Liver (tissue), 3 donors: ENCODE measurements at regions not wholly inside any gene's neighbourhood (a gene's known extent, or its start where the extent isn't known, plus 50 kb on each side); places are given as distances from the start of the nearest gene placed in this dataset.

Experiments
- EGR1 ChIP-seq, 2 donors: IDR thresholded peaks; 2 replicates each; pipeline ENCODE4 v1.6.1; 2016 to 2018; ENCODE audit warnings: antibody characterized with exemption in 2 of 2, low read depth in 2 of 2
- GABPA ChIP-seq, 2 donors: IDR thresholded peaks in 1 of 2; conservative IDR thresholded peaks in 1 of 2; 2 replicates each; pipeline ENCODE4 v1.6.1; 2016; ENCODE audit warnings: antibody characterized with exemption in 2 of 2, mild to moderate bottlenecking in 1 of 2, moderate library complexity in 1 of 2
- HNF4A ChIP-seq, 2 donors: conservative IDR thresholded peaks; 2 replicates each; pipeline ENCODE4 v1.6.1; 2016; ENCODE audit warnings: antibody characterized with exemption in 2 of 2, mild to moderate bottlenecking in 2 of 2
- HNF4G ChIP-seq: IDR thresholded peaks from 2 replicates; pipeline ENCODE4 v1.6.1; 2016; ENCODE audit warnings: antibody characterized with exemption
- NR2F2 ChIP-seq: IDR thresholded peaks from 2 replicates; pipeline ENCODE4 v1.6.1; 2016; ENCODE audit warnings: antibody characterized with exemption
- RAD21 ChIP-seq, 2 donors: IDR thresholded peaks; 2 replicates each; pipeline ENCODE4 v1.6.1; 2016; ENCODE audit warnings: antibody characterized with exemption in 2 of 2, mild to moderate bottlenecking in 2 of 2
- RXRA ChIP-seq, 2 donors: IDR thresholded peaks; 2 replicates each; pipeline ENCODE4 v1.6.1; 2017 to 2018; ENCODE audit warnings: antibody characterized with exemption in 2 of 2, mild to moderate bottlenecking in 1 of 2
- SP1 ChIP-seq: IDR thresholded peaks from 2 replicates; pipeline ENCODE4 v1.6.1; 2018; ENCODE audit warnings: antibody characterized with exemption, mild to moderate bottlenecking
- TAF1 ChIP-seq: conservative IDR thresholded peaks from 2 replicates; pipeline ENCODE4 v1.6.1; 2016; ENCODE audit warnings: antibody characterized with exemption, mild to moderate bottlenecking
- TF ChIP-seq, protein P1 (sequence below): fragments of 150-350 bp; IDR thresholded peaks from 2 replicates; pipeline ENCODE4 v1.5.1; 2017; ENCODE audit warnings: improper control_type of control experiment, low read depth, low read length; ENCODE audit not compliant: missing input control
- TF ChIP-seq, protein P2 (sequence below): IDR thresholded peaks from 2 replicates; pipeline ENCODE4 v1.6.1; 2016; ENCODE audit warnings: antibody characterized with exemption
- TF ChIP-seq, protein P3 (sequence below): IDR thresholded peaks from 2 replicates; pipeline ENCODE4 v1.6.1; 2016; ENCODE audit warnings: antibody characterized with exemption, mild to moderate bottlenecking
- TF ChIP-seq, protein P4 (sequence below): IDR thresholded peaks from 2 replicates; pipeline ENCODE4 v1.6.1; 2016; ENCODE audit warnings: antibody characterized with exemption
- TF ChIP-seq, protein P5 (sequence below): IDR thresholded peaks from 2 replicates; pipeline ENCODE4 v1.6.1; 2016; ENCODE audit warnings: antibody characterized with exemption
- donor health status: healthy.
- donor health status: healthy.

DNA sequence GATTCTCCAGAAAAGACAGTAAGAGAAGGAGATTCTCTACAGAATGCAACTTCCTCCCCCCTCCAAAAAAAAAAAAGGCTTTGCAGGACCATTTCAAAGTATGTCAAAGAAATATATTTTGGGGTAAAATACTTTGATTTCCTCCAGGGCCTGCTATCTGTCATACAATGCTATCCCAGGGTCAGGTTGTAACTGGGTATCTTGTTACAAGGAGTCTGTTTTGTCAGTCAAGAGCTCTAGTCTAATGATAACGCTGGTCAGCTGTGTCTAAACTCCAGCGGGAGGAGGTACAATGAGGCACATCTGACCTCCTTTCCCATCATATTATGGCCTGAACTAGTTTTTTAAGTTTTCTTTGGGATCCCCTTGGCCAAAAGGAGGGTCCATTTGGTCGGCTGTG lies 408.4 kb upstream of the CDH5 start:
- TF ChIP-seq RAD21 (IDR thresholded peaks at IDR 0.05) (no peak), NR2F2 (no peak), RXRA (IDR thresholded peaks at IDR 0.05) (no peak), SP1 (no peak), HNF4G (no peak), EGR1 (IDR thresholded peaks at IDR 0.05; ENCODE audit: low read depth in 2 of 2) (no peak), GABPA (IDR thresholded peaks at IDR 0.05 in 1 of 2, conservative IDR thresholded peaks at IDR 0.05 in 1 of 2) (no peak), HNF4A (conservative IDR thresholded peaks at IDR 0.05) (no peak), TAF1 (no peak)
- TF ChIP-seq, protein P1, sequence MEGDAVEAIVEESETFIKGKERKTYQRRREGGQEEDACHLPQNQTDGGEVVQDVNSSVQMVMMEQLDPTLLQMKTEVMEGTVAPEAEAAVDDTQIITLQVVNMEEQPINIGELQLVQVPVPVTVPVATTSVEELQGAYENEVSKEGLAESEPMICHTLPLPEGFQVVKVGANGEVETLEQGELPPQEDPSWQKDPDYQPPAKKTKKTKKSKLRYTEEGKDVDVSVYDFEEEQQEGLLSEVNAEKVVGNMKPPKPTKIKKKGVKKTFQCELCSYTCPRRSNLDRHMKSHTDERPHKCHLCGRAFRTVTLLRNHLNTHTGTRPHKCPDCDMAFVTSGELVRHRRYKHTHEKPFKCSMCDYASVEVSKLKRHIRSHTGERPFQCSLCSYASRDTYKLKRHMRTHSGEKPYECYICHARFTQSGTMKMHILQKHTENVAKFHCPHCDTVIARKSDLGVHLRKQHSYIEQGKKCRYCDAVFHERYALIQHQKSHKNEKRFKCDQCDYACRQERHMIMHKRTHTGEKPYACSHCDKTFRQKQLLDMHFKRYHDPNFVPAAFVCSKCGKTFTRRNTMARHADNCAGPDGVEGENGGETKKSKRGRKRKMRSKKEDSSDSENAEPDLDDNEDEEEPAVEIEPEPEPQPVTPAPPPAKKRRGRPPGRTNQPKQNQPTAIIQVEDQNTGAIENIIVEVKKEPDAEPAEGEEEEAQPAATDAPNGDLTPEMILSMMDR = no peak
- TF ChIP-seq, protein P2, sequence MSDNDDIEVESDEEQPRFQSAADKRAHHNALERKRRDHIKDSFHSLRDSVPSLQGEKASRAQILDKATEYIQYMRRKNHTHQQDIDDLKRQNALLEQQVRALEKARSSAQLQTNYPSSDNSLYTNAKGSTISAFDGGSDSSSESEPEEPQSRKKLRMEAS = no peak
- TF ChIP-seq, protein P3, sequence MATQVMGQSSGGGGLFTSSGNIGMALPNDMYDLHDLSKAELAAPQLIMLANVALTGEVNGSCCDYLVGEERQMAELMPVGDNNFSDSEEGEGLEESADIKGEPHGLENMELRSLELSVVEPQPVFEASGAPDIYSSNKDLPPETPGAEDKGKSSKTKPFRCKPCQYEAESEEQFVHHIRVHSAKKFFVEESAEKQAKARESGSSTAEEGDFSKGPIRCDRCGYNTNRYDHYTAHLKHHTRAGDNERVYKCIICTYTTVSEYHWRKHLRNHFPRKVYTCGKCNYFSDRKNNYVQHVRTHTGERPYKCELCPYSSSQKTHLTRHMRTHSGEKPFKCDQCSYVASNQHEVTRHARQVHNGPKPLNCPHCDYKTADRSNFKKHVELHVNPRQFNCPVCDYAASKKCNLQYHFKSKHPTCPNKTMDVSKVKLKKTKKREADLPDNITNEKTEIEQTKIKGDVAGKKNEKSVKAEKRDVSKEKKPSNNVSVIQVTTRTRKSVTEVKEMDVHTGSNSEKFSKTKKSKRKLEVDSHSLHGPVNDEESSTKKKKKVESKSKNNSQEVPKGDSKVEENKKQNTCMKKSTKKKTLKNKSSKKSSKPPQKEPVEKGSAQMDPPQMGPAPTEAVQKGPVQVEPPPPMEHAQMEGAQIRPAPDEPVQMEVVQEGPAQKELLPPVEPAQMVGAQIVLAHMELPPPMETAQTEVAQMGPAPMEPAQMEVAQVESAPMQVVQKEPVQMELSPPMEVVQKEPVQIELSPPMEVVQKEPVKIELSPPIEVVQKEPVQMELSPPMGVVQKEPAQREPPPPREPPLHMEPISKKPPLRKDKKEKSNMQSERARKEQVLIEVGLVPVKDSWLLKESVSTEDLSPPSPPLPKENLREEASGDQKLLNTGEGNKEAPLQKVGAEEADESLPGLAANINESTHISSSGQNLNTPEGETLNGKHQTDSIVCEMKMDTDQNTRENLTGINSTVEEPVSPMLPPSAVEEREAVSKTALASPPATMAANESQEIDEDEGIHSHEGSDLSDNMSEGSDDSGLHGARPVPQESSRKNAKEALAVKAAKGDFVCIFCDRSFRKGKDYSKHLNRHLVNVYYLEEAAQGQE = no peak
- TF ChIP-seq, protein P4, sequence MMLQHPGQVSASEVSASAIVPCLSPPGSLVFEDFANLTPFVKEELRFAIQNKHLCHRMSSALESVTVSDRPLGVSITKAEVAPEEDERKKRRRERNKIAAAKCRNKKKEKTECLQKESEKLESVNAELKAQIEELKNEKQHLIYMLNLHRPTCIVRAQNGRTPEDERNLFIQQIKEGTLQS = no peak
- TF ChIP-seq, protein P5, sequence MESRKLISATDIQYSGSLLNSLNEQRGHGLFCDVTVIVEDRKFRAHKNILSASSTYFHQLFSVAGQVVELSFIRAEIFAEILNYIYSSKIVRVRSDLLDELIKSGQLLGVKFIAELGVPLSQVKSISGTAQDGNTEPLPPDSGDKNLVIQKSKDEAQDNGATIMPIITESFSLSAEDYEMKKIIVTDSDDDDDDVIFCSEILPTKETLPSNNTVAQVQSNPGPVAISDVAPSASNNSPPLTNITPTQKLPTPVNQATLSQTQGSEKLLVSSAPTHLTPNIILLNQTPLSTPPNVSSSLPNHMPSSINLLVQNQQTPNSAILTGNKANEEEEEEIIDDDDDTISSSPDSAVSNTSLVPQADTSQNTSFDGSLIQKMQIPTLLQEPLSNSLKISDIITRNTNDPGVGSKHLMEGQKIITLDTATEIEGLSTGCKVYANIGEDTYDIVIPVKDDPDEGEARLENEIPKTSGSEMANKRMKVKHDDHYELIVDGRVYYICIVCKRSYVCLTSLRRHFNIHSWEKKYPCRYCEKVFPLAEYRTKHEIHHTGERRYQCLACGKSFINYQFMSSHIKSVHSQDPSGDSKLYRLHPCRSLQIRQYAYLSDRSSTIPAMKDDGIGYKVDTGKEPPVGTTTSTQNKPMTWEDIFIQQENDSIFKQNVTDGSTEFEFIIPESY = no peak
